Natural killer cell (primary cell): ENCODE measurements at regions not wholly inside any gene's neighbourhood (a gene's known extent, or its start where the extent isn't known, plus 50 kb on each side); places are given as distances from the start of the nearest gene placed in this dataset.
A peak's percentile ranks its signal among the peaks of the same experiment; 100 is the strongest.

Source experiments
- ATAC-seq, 3 donors: fragments of 150-1000 bp in 2 of 3; fragments of 200-7000 bp in 1 of 3; cut with Tn5 transposase; 1 replicate in 1 of 3; 2 replicates in 2 of 3; pipeline ENCODE4 v1.10.0; 2021; ENCODE audit warnings: mild to moderate bottlenecking in 2 of 3, moderate library complexity in 2 of 3
- DNase-seq, 2 donors: peaks; one replicate each; pipeline versions ENCODE4 v3.0.0 to v3.0.0-alpha.2; 2013 to 2021; ENCODE audit warnings: mixed read lengths in 1 of 2
- H3K27ac ChIP-seq: one replicate; pipeline ENCODE4 v1.5.1; 2013; ENCODE audit warnings: mild to moderate bottlenecking, low read length
- H3K27me3 ChIP-seq: one replicate; pipeline ENCODE4 v1.6.1; 2013; ENCODE audit warnings: low read length; ENCODE audit not compliant: control insufficient read depth, insufficient read depth
- H3K36me3 ChIP-seq: one replicate; pipeline ENCODE4 v1.6.1; 2013; ENCODE audit warnings: low read length; ENCODE audit not compliant: control insufficient read depth, insufficient read depth
- H3K4me1 ChIP-seq: one replicate; pipeline ENCODE4 v1.6.1; 2013; ENCODE audit warnings: low read length; ENCODE audit not compliant: control insufficient read depth, insufficient read depth
- H3K4me3 ChIP-seq: one replicate; pipeline ENCODE4 v1.5.1; 2013; ENCODE audit warnings: low read length
- H3K9me3 ChIP-seq: one replicate; pipeline ENCODE4 v1.6.1; 2013; ENCODE audit warnings: low read length; ENCODE audit not compliant: control insufficient read depth, insufficient read depth
- H3K27ac Mint-ChIP-seq, 2 donors: one replicate each; pipeline ENCODE4 v1.8.0; 2022; ENCODE audit warnings: mild to moderate bottlenecking in 2 of 2, mixed read lengths in 2 of 2, moderate library complexity in 1 of 2
- H3K27me3 Mint-ChIP-seq, 2 donors: one replicate each; pipeline ENCODE4 v1.8.0; 2022; ENCODE audit warnings: low read depth in 2 of 2, mixed read lengths in 2 of 2
- H3K36me3 Mint-ChIP-seq: one replicate; pipeline ENCODE4 v1.8.0; 2022; ENCODE audit warnings: mixed read lengths
- H3K4me1 Mint-ChIP-seq, 2 donors: one replicate each; pipeline ENCODE4 v1.8.0; 2022; ENCODE audit warnings: mixed read lengths in 2 of 2
- H3K4me3 Mint-ChIP-seq: one replicate; pipeline ENCODE4 v1.8.0; 2022; ENCODE audit warnings: mild to moderate bottlenecking, moderate library complexity, mixed read lengths
- H3K9me3 Mint-ChIP-seq, 2 donors: one replicate each; pipeline ENCODE4 v1.8.0; 2022; ENCODE audit warnings: mixed read lengths in 2 of 2
- CTCF ChIP-seq: fragments of 200-600 bp; IDR thresholded peaks from one replicate; pipeline ENCODE4 v1.8.0; 2022; ENCODE audit warnings: antibody characterized with exemption
- WGBS: methylation state at CpG from one replicate; pipeline ENCODE4 v1.1.7; 2013; ENCODE audit warnings: missing lambda C conversion rate; ENCODE audit not compliant: insufficient coverage; 5-methylcytosine and 5-hydroxymethylcytosine counted together
- intact Hi-C: fragments of 100-400 bp; cut with micrococcal nuclease; formaldehyde crosslinking; loops from one replicate; pipeline ENCODE4 v1.14.2; 2022

- peaks cover 0 to 6% of the 10 kb centered on the region in 2 donors for H3K27me3 Mint-ChIP-seq
- peaks cover 20% of the 10 kb centered on the region for H3K4me1 ChIP-seq
- ATAC-seq (no peak), DNase-seq (no peak)
- H3K27me3 ChIP-seq: peaks cover 6% of the 10 kb centered on the region
- no peak overlapping the region for H3K27ac ChIP-seq
- H3K4me3 ChIP-seq: no peak overlapping the region
- H3K36me3 Mint-ChIP-seq: no peaks in the 10 kb centered on the region
- H3K36me3 ChIP-seq: no peaks in the 10 kb centered on the region
- H3K27ac Mint-ChIP-seq: no peak overlapping the region
- TF ChIP-seq CTCF: no peak
- H3K9me3 ChIP-seq: peaks cover 4% of the 10 kb centered on the region
- WGBS: 74% methylated on average over 4 of the region's 4 CpGs
- peaks cover 7 to 14% of the 10 kb centered on the region in 2 donors for H3K4me1 Mint-ChIP-seq
- no peak overlapping the region for H3K4me3 Mint-ChIP-seq
- H3K9me3 Mint-ChIP-seq: no peaks in the 10 kb centered on the region
- intact Hi-C loops: no loop called here
These were observed 138.5 kb upstream of the GDF10 start for GRCh38 chr10:47161465-47161864.

- H3K4me1 Mint-ChIP-seq: peaks cover 7 to 14% of the 10 kb centered on the region in 2 donors
- H3K36me3 Mint-ChIP-seq: no peaks in the 10 kb centered on the region
- Histone ChIP-seq H3K9me3 (peaks cover 4% of the 10 kb centered on the region), H3K4me1 (peaks cover 21% of the 10 kb centered on the region), H3K27me3 (peaks cover 6% of the 10 kb centered on the region), H3K36me3 (no peaks in the 10 kb centered on the region), H3K4me3 (no peak overlapping the region), H3K27ac (no peak overlapping the region)
- no peak overlapping the region for H3K4me3 Mint-ChIP-seq
- no peak overlapping the region for H3K27ac Mint-ChIP-seq
- H3K9me3 Mint-ChIP-seq: no peaks in the 10 kb centered on the region
- H3K27me3 Mint-ChIP-seq: peaks cover 0 to 6% of the 10 kb centered on the region in 2 donors
- no peak for TF ChIP-seq CTCF
- 87% methylated on average over 9 of the region's 9 CpGs for WGBS
- DNase-seq: no peak
- intact Hi-C loops: no loop called here
- no peak for ATAC-seq
These were observed 135.7 kb upstream of the GDF10 start for GRCh38 chr10:47164126-47164799.

GRCh38 chr10:47164800-47165128, 135.2 kb upstream of the GDF10 start:
- H3K27ac Mint-ChIP-seq: no peak overlapping the region
- intact Hi-C loops: no loop called here
- peak overlapping the region; percentile 69 for H3K4me3 Mint-ChIP-seq
- H3K9me3 Mint-ChIP-seq: no peaks in the 10 kb centered on the region
- no peak for TF ChIP-seq CTCF
- peaks cover 4% of the 10 kb centered on the region for H3K9me3 ChIP-seq
- no peaks in the 10 kb centered on the region for H3K36me3 ChIP-seq
- DNase-seq (no peak), ATAC-seq (no peak)
- H3K36me3 Mint-ChIP-seq: no peaks in the 10 kb centered on the region
- H3K4me1 ChIP-seq: peaks cover 21% of the 10 kb centered on the region
- peaks cover 7 to 14% of the 10 kb centered on the region in 2 donors for H3K4me1 Mint-ChIP-seq
- WGBS: 68% methylated on average over 3 of the region's 3 CpGs
- H3K4me3 ChIP-seq: no peak overlapping the region
- peaks cover 0 to 6% of the 10 kb centered on the region in 2 donors for H3K27me3 Mint-ChIP-seq
- H3K27ac ChIP-seq: no peak overlapping the region
- H3K27me3 ChIP-seq: peaks cover 6% of the 10 kb centered on the region

- Mint-ChIP-seq H3K9me3 (no peaks in the 10 kb centered on the region), H3K4me1 (peaks cover 7 to 14% of the 10 kb centered on the region in 2 donors), H3K36me3 (no peaks in the 10 kb centered on the region), H3K4me3 (peak overlapping the region; percentile 69), H3K27ac (peak overlapping the region; percentile 11 to 78), H3K27me3 (peaks cover 0 to 6% of the 10 kb centered on the region in 2 donors)
- peaks cover 6% of the 10 kb centered on the region for H3K27me3 ChIP-seq
- 34% methylated on average over 7 of the region's 7 CpGs for WGBS
- peak in 1 of 3 donors; percentile 30 for ATAC-seq
- no peak for TF ChIP-seq CTCF
- H3K36me3 ChIP-seq: no peaks in the 10 kb centered on the region
- peaks cover 4% of the 10 kb centered on the region for H3K9me3 ChIP-seq
- H3K27ac ChIP-seq: peak overlapping the region; percentile 49
- intact Hi-C loops: no loop called here
- peaks cover 21% of the 10 kb centered on the region for H3K4me1 ChIP-seq
- peak overlapping the region; percentile 30 for H3K4me3 ChIP-seq
- peak in 1 of 2 donors; percentile 59 for DNase-seq
These were observed 134.8 kb upstream of the GDF10 start for GRCh38 chr10:47165168-47165710.
